ENCODE measurements at regions not wholly inside any gene's neighbourhood (a gene's known extent, or its start where the extent isn't known, plus 50 kb on each side); places are given as distances from the start of the nearest gene placed in this dataset.

DNA sequence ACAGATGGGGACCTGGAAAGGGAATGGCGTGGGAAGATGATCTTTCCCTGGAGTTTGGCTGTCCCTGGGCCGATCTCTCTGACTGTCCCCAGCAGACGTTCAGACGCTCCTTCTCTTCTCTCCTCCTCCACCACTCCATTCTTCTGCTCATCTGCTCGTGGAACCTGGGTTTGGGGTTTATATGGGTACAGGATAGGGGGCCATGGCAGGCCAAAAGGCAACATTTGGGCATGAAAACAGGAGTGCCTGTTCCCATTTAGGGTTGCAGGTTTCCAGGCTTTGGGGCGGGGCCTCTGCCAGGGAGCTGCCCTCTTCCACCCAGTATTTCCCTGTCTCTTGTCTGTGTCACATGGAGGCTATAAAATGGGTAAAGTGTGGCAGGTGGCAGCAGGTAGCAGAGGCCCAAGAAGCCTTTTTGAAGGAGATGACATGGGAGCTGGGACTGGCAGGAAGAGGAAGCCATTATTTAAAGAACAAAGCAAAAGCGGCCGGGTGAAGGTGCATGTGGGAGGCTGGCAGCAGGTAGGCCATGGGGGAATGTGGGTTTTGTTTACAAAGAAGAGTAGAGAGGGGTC lies 203.7 kb downstream of the BMP7 start:
- H3K9me3 ChIP-seq: no peaks in the 10 kb centered on the region
- intact Hi-C loops (cut with DNase I): loop anchor here (10.0 kb wide), 1 partner anchor 508 kb away; no protein-coding TSS in a partner anchor
- TF ChIP-seq POLR2A (IDR thresholded peaks at IDR 0.05): no peak
- TF ChIP-seq POLR2AphosphoS5 (IDR thresholded peaks at IDR 0.05; ENCODE audit: insufficient read depth in 1 of 2, low read depth in 1 of 2): no peak
- TF ChIP-seq, protein P1, sequence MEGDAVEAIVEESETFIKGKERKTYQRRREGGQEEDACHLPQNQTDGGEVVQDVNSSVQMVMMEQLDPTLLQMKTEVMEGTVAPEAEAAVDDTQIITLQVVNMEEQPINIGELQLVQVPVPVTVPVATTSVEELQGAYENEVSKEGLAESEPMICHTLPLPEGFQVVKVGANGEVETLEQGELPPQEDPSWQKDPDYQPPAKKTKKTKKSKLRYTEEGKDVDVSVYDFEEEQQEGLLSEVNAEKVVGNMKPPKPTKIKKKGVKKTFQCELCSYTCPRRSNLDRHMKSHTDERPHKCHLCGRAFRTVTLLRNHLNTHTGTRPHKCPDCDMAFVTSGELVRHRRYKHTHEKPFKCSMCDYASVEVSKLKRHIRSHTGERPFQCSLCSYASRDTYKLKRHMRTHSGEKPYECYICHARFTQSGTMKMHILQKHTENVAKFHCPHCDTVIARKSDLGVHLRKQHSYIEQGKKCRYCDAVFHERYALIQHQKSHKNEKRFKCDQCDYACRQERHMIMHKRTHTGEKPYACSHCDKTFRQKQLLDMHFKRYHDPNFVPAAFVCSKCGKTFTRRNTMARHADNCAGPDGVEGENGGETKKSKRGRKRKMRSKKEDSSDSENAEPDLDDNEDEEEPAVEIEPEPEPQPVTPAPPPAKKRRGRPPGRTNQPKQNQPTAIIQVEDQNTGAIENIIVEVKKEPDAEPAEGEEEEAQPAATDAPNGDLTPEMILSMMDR (IDR thresholded peaks at IDR 0.05): no peak
- no peaks in the 10 kb centered on the region for H3K36me3 ChIP-seq
- no peak overlapping the region for H3K27ac ChIP-seq
- H3K27me3 ChIP-seq: no peaks in the 10 kb centered on the region
- peaks cover 7% of the 10 kb centered on the region for H3K4me1 ChIP-seq
- H3K4me3 ChIP-seq: no peak overlapping the region
- no peak for DNase-seq (ENCODE audit: extremely low spot score in 2 of 2)

- H3K27ac ChIP-seq: no peak overlapping the region
- H3K4me1 ChIP-seq: peaks cover 7% of the 10 kb centered on the region
- H3K36me3 ChIP-seq: no peaks in the 10 kb centered on the region
- no peaks in the 10 kb centered on the region for H3K9me3 ChIP-seq
- intact Hi-C loops (cut with DNase I): loop anchor here (10.0 kb wide), 1 partner anchor 510 kb away; no protein-coding TSS in a partner anchor
- no peaks in the 10 kb centered on the region for H3K27me3 ChIP-seq
- TF ChIP-seq POLR2AphosphoS5 (IDR thresholded peaks at IDR 0.05; ENCODE audit: insufficient read depth in 1 of 2, low read depth in 1 of 2): no peak
- no peak for TF ChIP-seq POLR2A (IDR thresholded peaks at IDR 0.05)
- TF ChIP-seq, protein P1 (IDR thresholded peaks at IDR 0.05): no peak
- no peak overlapping the region for H3K4me3 ChIP-seq
- no peak for DNase-seq (ENCODE audit: extremely low spot score in 2 of 2)
Observed at GRCh38 chr20:57064836-57065235, 201.6 kb downstream of the BMP7 start.

DNA sequence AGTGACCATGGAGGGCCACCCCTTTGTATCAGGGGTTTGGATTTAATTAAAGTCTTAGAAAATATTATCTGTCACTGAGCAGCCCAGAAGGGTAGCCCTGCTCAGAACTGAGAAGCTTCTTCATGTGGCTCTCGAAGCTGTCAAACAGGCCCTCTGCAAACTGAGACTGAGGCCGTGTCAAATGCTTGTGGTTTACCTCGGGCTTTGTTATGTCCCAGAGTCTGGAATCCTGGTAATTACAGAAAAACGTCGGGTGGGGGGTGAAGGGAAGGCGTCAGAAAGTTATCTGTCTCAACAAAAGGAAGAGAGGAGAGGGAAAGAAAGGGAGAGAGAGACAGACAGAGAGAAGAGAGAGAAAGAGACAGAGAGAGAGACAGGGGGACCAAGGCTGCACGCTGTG lies 200.8 kb downstream of the BMP7 start:
- H3K36me3 ChIP-seq: no peaks in the 10 kb centered on the region
- H3K4me3 ChIP-seq: no peak overlapping the region
- H3K27me3 ChIP-seq: no peaks in the 10 kb centered on the region
- H3K4me1 ChIP-seq: peaks cover 5% of the 10 kb centered on the region
- H3K27ac ChIP-seq: no peak overlapping the region
- TF ChIP-seq POLR2AphosphoS5 (IDR thresholded peaks at IDR 0.05; ENCODE audit: insufficient read depth in 1 of 2, low read depth in 1 of 2) (no peak), POLR2A (IDR thresholded peaks at IDR 0.05) (no peak)
- TF ChIP-seq, protein P1 (IDR thresholded peaks at IDR 0.05): no peak
- DNase-seq (ENCODE audit: extremely low spot score in 2 of 2): no peak
- H3K9me3 ChIP-seq: no peaks in the 10 kb centered on the region
- intact Hi-C loops (cut with DNase I): loop anchor here (10.0 kb wide), 1 partner anchor 511 kb away; no protein-coding TSS in a partner anchor

DNA sequence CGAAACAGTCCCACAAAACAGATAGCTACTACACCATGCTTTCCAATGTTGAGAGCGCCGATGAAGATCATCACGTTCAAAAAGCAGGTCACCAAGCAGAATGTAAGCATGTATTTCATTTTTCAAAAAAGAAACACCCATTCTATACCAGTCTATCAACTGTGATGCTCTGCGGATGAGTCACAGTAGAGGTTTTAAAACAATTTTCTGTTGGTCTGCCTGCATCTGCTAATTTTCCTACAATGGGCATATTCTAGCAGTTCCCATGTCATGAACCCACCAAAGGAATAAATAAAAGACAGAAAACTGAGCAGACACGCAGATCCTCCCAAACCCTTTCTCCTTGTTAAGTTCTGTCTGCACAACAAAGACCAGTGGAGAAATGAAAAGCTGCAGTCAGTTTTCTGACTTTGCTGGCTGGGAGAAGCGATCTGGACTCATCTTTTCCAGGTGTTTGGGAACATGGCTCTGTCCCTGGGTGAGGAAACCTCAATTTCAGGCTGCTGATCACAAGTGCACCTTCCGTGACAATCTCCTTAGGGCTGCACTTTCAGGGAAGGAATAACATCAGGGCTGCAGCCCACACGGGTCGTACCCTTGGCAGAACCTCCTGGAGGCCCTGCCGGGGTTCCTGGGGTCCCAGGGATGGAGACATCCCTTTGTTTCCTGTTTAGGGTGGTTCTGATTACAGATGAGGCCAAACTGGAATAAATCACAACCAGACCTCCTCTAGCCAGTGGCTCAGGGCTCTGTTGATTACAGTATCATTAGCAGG lies 200.1 kb downstream of the BMP7 start:
- no peaks in the 10 kb centered on the region for H3K4me1 ChIP-seq
- no peak overlapping the region for H3K27ac ChIP-seq
- H3K9me3 ChIP-seq: no peaks in the 10 kb centered on the region
- intact Hi-C loops (cut with DNase I): loop anchor here (10.0 kb wide), 1 partner anchor 512 kb away; no protein-coding TSS in a partner anchor
- DNase-seq (ENCODE audit: extremely low spot score in 2 of 2): no peak
- no peak for TF ChIP-seq POLR2A (IDR thresholded peaks at IDR 0.05)
- no peak for TF ChIP-seq POLR2AphosphoS5 (IDR thresholded peaks at IDR 0.05; ENCODE audit: insufficient read depth in 1 of 2, low read depth in 1 of 2)
- TF ChIP-seq, protein P1 (IDR thresholded peaks at IDR 0.05): no peak
- no peak overlapping the region for H3K4me3 ChIP-seq
- no peaks in the 10 kb centered on the region for H3K27me3 ChIP-seq
- H3K36me3 ChIP-seq: no peaks in the 10 kb centered on the region

GRCh38 chr20:57069442-57069841 lies 197.0 kb downstream of the BMP7 start:
- no peaks in the 10 kb centered on the region for H3K9me3 ChIP-seq
- intact Hi-C loops (cut with DNase I): loop anchor here (10.0 kb wide), 1 partner anchor 515 kb away; no protein-coding TSS in a partner anchor
- no peaks in the 10 kb centered on the region for H3K4me1 ChIP-seq
- DNase-seq (ENCODE audit: extremely low spot score in 2 of 2): no peak
- H3K27me3 ChIP-seq: no peaks in the 10 kb centered on the region
- no peaks in the 10 kb centered on the region for H3K36me3 ChIP-seq
- H3K27ac ChIP-seq: no peak overlapping the region
- TF ChIP-seq, protein P1 (IDR thresholded peaks at IDR 0.05): no peak
- TF ChIP-seq POLR2A (IDR thresholded peaks at IDR 0.05) (no peak), POLR2AphosphoS5 (IDR thresholded peaks at IDR 0.05; ENCODE audit: insufficient read depth in 1 of 2, low read depth in 1 of 2) (no peak)
- H3K4me3 ChIP-seq: no peak overlapping the region

Measured in vagina (tissue), 2 donors.